ENCODE measurements at regions not wholly inside any gene's neighbourhood (a gene's known extent, or its start where the extent isn't known, plus 50 kb on each side); places are given as distances from the start of the nearest gene placed in this dataset.

GRCh38 chr2:5555636-5556035, 136.5 kb upstream of the SOX11 start:
- no peak overlapping the region for H2AFZ ChIP-seq (ENCODE audit: low read length)
- no peaks in the 10 kb centered on the region for H3K79me2 ChIP-seq (ENCODE audit: insufficient read depth, low read length)
- no peak overlapping the region for H3K4me2 ChIP-seq (ENCODE audit: insufficient read depth, low read length)
- H3K27me3 ChIP-seq (ENCODE audit: insufficient read depth, low read length): no peaks in the 10 kb centered on the region
- no peaks in the 10 kb centered on the region for H3K4me1 ChIP-seq (ENCODE audit: insufficient read depth, low read length)
- no peak for TF ChIP-seq CTCF (IDR thresholded peaks at IDR 0.05; ENCODE audit: extremely low read depth, low read depth, low read length)
- H4K20me1 ChIP-seq (ENCODE audit: insufficient read depth, low read length): no peaks in the 10 kb centered on the region
- DNase-seq (ENCODE audit: insufficient read length, low spot score, missing footprints): no peak
- H3K4me3 ChIP-seq (ENCODE audit: insufficient read depth, low read length): no peak overlapping the region
- no peak overlapping the region for H3K27ac ChIP-seq (ENCODE audit: low read depth, low read length)
- H3K9me3 ChIP-seq (ENCODE audit: low read depth, low read length): peaks cover 3% of the 10 kb centered on the region
- H3K36me3 ChIP-seq (ENCODE audit: insufficient read depth, low read length): no peaks in the 10 kb centered on the region

- H3K4me3 ChIP-seq (ENCODE audit: insufficient read depth, low read length): no peak overlapping the region
- H3K4me2 ChIP-seq (ENCODE audit: insufficient read depth, low read length): no peak overlapping the region
- TF ChIP-seq CTCF (IDR thresholded peaks at IDR 0.05; ENCODE audit: extremely low read depth, low read depth, low read length): no peak
- H3K36me3 ChIP-seq (ENCODE audit: insufficient read depth, low read length): no peaks in the 10 kb centered on the region
- H2AFZ ChIP-seq (ENCODE audit: low read length): no peak overlapping the region
- no peaks in the 10 kb centered on the region for H4K20me1 ChIP-seq (ENCODE audit: insufficient read depth, low read length)
- H3K27me3 ChIP-seq (ENCODE audit: insufficient read depth, low read length): no peaks in the 10 kb centered on the region
- no peaks in the 10 kb centered on the region for H3K4me1 ChIP-seq (ENCODE audit: insufficient read depth, low read length)
- no peak overlapping the region for H3K27ac ChIP-seq (ENCODE audit: low read depth, low read length)
- no peak for DNase-seq (ENCODE audit: insufficient read length, low spot score, missing footprints)
- no peaks in the 10 kb centered on the region for H3K9me3 ChIP-seq (ENCODE audit: low read depth, low read length)
- no peaks in the 10 kb centered on the region for H3K79me2 ChIP-seq (ENCODE audit: insufficient read depth, low read length)
These were observed 131.2 kb upstream of the SOX11 start for GRCh38 chr2:5561006-5561405.

- no peaks in the 10 kb centered on the region for H3K36me3 ChIP-seq (ENCODE audit: insufficient read depth, low read length)
- H3K4me1 ChIP-seq (ENCODE audit: insufficient read depth, low read length): no peaks in the 10 kb centered on the region
- no peaks in the 10 kb centered on the region for H3K9me3 ChIP-seq (ENCODE audit: low read depth, low read length)
- no peak for DNase-seq (ENCODE audit: insufficient read length, low spot score, missing footprints)
- H3K79me2 ChIP-seq (ENCODE audit: insufficient read depth, low read length): no peaks in the 10 kb centered on the region
- H4K20me1 ChIP-seq (ENCODE audit: insufficient read depth, low read length): no peaks in the 10 kb centered on the region
- TF ChIP-seq CTCF (IDR thresholded peaks at IDR 0.05; ENCODE audit: extremely low read depth, low read depth, low read length): no peak
- no peak overlapping the region for H3K4me3 ChIP-seq (ENCODE audit: insufficient read depth, low read length)
- no peak overlapping the region for H3K27ac ChIP-seq (ENCODE audit: low read depth, low read length)
- no peak overlapping the region for H3K4me2 ChIP-seq (ENCODE audit: insufficient read depth, low read length)
- no peaks in the 10 kb centered on the region for H3K27me3 ChIP-seq (ENCODE audit: insufficient read depth, low read length)
- H2AFZ ChIP-seq (ENCODE audit: low read length): no peak overlapping the region
These were observed 129.8 kb upstream of the SOX11 start for GRCh38 chr2:5562426-5562825.

GRCh38 chr2:5562865-5563264, 129.3 kb upstream of the SOX11 start:
- H3K27ac ChIP-seq (ENCODE audit: low read depth, low read length): no peak overlapping the region
- H3K4me3 ChIP-seq (ENCODE audit: insufficient read depth, low read length): no peak overlapping the region
- TF ChIP-seq CTCF (IDR thresholded peaks at IDR 0.05; ENCODE audit: extremely low read depth, low read depth, low read length): no peak
- no peak overlapping the region for H2AFZ ChIP-seq (ENCODE audit: low read length)
- no peaks in the 10 kb centered on the region for H3K9me3 ChIP-seq (ENCODE audit: low read depth, low read length)
- H3K79me2 ChIP-seq (ENCODE audit: insufficient read depth, low read length): no peaks in the 10 kb centered on the region
- no peaks in the 10 kb centered on the region for H3K36me3 ChIP-seq (ENCODE audit: insufficient read depth, low read length)
- DNase-seq (ENCODE audit: insufficient read length, low spot score, missing footprints): no peak
- no peaks in the 10 kb centered on the region for H4K20me1 ChIP-seq (ENCODE audit: insufficient read depth, low read length)
- H3K27me3 ChIP-seq (ENCODE audit: insufficient read depth, low read length): no peaks in the 10 kb centered on the region
- H3K4me1 ChIP-seq (ENCODE audit: insufficient read depth, low read length): no peaks in the 10 kb centered on the region
- no peak overlapping the region for H3K4me2 ChIP-seq (ENCODE audit: insufficient read depth, low read length)
